ENCODE measurements at regions not wholly inside any gene's neighbourhood (a gene's known extent, or its start where the extent isn't known, plus 50 kb on each side); places are given as distances from the start of the nearest gene placed in this dataset.

GRCh38 chr5:5705010-5705409, 282.5 kb downstream of the ICE1 start:
- no peak for TF ChIP-seq EZH2 (IDR thresholded peaks at IDR 0.05; ENCODE audit: insufficient read depth, poor library complexity, severe bottlenecking)
- TF ChIP-seq EZH2phosphoT487 (IDR thresholded peaks at IDR 0.05; ENCODE audit: insufficient read depth, low read depth) = no peak

Measured in GM23248 (cell line).